Tibial artery (tissue), 4 donors: ENCODE measurements at regions not wholly inside any gene's neighbourhood (a gene's known extent, or its start where the extent isn't known, plus 50 kb on each side); places are given as distances from the start of the nearest gene placed in this dataset.

Experiments used
- DNase-seq, 2 donors: peaks; one replicate each; pipeline ENCODE4 v3.0.0-alpha.2; 2019
- H3K27ac ChIP-seq, 2 donors: fragments of 200-600 bp; sonication (generic) in 1 of 2; 1 replicate in 1 of 2; 2 replicates in 1 of 2; pipeline ENCODE4 v1.5.1; 2018 to 2019; ENCODE audit warnings: mild to moderate bottlenecking in 1 of 2
- H3K27me3 ChIP-seq, 2 donors: fragments of 200-600 bp; sonication (generic) in 1 of 2; one replicate each; pipeline versions ENCODE4 v1.5.1 to v1.6.0; 2016 to 2019
- H3K36me3 ChIP-seq, 3 donors: fragments of 200-600 bp; sonication (generic) in 2 of 3; one replicate each; pipeline ENCODE4 v1.5.1; 2016 to 2019; ENCODE audit warnings: mild to moderate bottlenecking in 2 of 3
- H3K4me1 ChIP-seq, 4 donors: fragments of 200-600 bp; sonication (generic) in 2 of 4; 1 replicate in 3 of 4; 2 replicates in 1 of 4; pipeline ENCODE4 v1.5.1; 2016 to 2019
- H3K4me3 ChIP-seq, 2 donors: fragments of 200-600 bp; sonication (generic) in 1 of 2; 1 replicate in 1 of 2; 2 replicates in 1 of 2; pipeline ENCODE4 v1.5.1; 2018 to 2019; ENCODE audit warnings: mild to moderate bottlenecking in 2 of 2
- H3K9me3 ChIP-seq, 3 donors: fragments of 200-600 bp; sonication (generic) in 1 of 3; one replicate each; pipeline ENCODE4 v1.5.1; 2016 to 2019
- CTCF ChIP-seq, 2 experiments: fragments of 200-600 bp in 1 of 2; fragments of 450-650 bp in 1 of 2; IDR thresholded peaks; one replicate each; pipeline ENCODE4 v1.5.1; 2017 to 2019; ENCODE audit warnings: antibody characterized with exemption in 2 of 2, mild to moderate bottlenecking in 1 of 2, moderate library complexity in 1 of 2
- intact Hi-C: fragments of 100-400 bp; cut with DNase I; formaldehyde crosslinking; loops from one replicate; pipeline ENCODE4 v1.15.0; 2023; ENCODE audit warnings: low total_unique reads

GRCh38 chr20:56788671-56789610 is 159.8 kb downstream of the TFAP2C start:
- H3K4me1 ChIP-seq, result no peaks in the 10 kb centered on the region
- H3K9me3 ChIP-seq, result no peaks in the 10 kb centered on the region
- no peak overlapping the region for H3K4me3 ChIP-seq
- no peaks in the 10 kb centered on the region for H3K27me3 ChIP-seq
- H3K27ac ChIP-seq, result no peak overlapping the region
- no peaks in the 10 kb centered on the region for H3K36me3 ChIP-seq
- DNase-seq, result no peak
- intact Hi-C loops, result no loop called here
- no peak for TF ChIP-seq CTCF (IDR thresholded peaks at IDR 0.05)

DNA sequence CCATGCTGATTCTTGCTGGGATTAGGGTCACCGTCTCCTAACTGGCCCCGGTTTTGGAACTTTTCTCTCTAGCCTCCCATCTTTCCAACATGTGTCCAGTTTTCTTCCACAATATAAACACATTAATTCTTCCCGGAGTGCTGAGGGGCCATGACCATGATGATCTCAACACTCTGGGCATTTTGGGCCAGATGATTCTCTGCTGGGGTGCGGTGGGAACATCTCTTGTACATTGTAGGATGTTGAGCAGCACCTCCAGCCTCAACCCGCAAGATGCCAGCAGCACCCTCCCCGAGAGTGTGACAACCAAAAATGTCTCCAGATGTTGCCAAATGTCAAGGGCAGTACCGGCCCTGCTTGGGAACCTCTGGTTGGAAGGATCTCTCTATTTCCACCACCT is 164.8 kb downstream of the TFAP2C start:
- Histone ChIP-seq H3K4me3 (no peak overlapping the region), H3K27ac (no peak overlapping the region), H3K27me3 (peaks cover 0 to 2% of the 10 kb centered on the region in 2 donors), H3K9me3 (peaks cover 0 to 11% (median 0%) of the 10 kb centered on the region in 3 donors), H3K4me1 (no peaks in the 10 kb centered on the region), H3K36me3 (no peaks in the 10 kb centered on the region)
- no peak for DNase-seq
- TF ChIP-seq CTCF (IDR thresholded peaks at IDR 0.05), result no peak
- intact Hi-C loops, result no loop called here

DNA sequence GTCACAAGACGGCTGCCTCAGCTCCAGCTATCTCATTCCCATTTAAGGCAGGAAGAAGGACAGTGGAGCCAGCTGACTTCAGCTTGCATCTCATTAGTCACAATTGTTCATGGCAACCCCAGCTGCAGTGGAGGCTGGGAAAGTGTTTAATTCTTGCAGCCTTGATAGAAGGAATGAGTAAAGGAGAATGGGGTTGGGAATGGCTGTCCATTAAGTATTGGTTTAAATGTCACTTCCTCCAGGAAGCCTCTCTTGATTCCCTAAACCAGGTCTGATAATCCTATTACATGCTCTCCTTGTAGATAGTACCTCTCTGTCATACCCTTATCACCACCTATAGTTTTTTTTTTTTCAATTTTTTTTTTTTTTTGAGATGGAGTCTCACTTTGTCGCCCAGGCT is 166.4 kb downstream of the TFAP2C start:
- Histone ChIP-seq H3K36me3 (no peaks in the 10 kb centered on the region), H3K27ac (no peak overlapping the region), H3K4me1 (no peaks in the 10 kb centered on the region), H3K4me3 (no peak overlapping the region), H3K9me3 (peaks cover 0 to 16% (median 0%) of the 10 kb centered on the region in 3 donors), H3K27me3 (peaks cover 0 to 2% of the 10 kb centered on the region in 2 donors)
- TF ChIP-seq CTCF (IDR thresholded peaks at IDR 0.05), result no peak
- no peak for DNase-seq
- intact Hi-C loops, result no loop called here

GRCh38 chr20:56796345-56796744 is 167.2 kb downstream of the TFAP2C start:
- Histone ChIP-seq H3K9me3 (peaks cover 0 to 16% (median 0%) of the 10 kb centered on the region in 3 donors), H3K36me3 (no peaks in the 10 kb centered on the region), H3K4me3 (no peak overlapping the region), H3K4me1 (no peaks in the 10 kb centered on the region), H3K27me3 (peaks cover 0 to 2% of the 10 kb centered on the region in 2 donors), H3K27ac (no peak overlapping the region)
- no peak for DNase-seq
- intact Hi-C loops, result no loop called here
- no peak for TF ChIP-seq CTCF (IDR thresholded peaks at IDR 0.05)

- Histone ChIP-seq H3K27ac (no peak overlapping the region), H3K4me3 (no peak overlapping the region), H3K4me1 (no peaks in the 10 kb centered on the region), H3K9me3 (peaks cover 0 to 16% (median 0%) of the 10 kb centered on the region in 3 donors), H3K36me3 (no peaks in the 10 kb centered on the region), H3K27me3 (peaks cover 0 to 2% of the 10 kb centered on the region in 2 donors)
- no peak for TF ChIP-seq CTCF (IDR thresholded peaks at IDR 0.05)
- intact Hi-C loops, result no loop called here
- no peak for DNase-seq
These were observed 167.9 kb downstream of the TFAP2C start for GRCh38 chr20:56797023-56797422.
